GM19025 (cell line): ENCODE measurements at regions not wholly inside any gene's neighbourhood (a gene's known extent, or its start where the extent isn't known, plus 50 kb on each side); places are given as distances from the start of the nearest gene placed in this dataset.

Experiments used
- ATAC-seq: cut with Tn5 transposase; IDR thresholded peaks from one replicate; pipeline ENCODE4 v1.9.1; 2021; ENCODE audit warnings: mild to moderate bottlenecking, low read depth, moderate library complexity; ENCODE audit not compliant: unreplicated experiment

DNA sequence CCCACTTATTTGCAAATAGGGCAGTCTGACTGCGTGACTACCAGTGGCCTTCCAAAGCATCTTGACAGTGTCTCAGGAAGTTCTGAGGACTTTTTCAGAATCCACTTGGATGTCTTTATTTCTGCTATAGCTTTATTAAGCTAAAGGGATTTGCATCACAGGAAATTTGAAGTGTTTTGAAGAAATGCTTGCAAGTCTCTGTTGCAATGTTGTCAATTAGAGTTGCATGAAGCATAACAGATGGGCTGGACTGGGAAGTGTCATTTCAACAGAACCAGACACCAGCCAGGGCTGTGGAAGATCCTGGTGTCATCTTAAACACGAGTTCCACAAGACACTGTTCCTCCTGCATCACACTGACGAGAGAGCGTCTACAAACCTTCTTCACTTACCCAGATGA is 224.5 kb downstream of the EN1 start:
- ATAC-seq: no peak

DNA sequence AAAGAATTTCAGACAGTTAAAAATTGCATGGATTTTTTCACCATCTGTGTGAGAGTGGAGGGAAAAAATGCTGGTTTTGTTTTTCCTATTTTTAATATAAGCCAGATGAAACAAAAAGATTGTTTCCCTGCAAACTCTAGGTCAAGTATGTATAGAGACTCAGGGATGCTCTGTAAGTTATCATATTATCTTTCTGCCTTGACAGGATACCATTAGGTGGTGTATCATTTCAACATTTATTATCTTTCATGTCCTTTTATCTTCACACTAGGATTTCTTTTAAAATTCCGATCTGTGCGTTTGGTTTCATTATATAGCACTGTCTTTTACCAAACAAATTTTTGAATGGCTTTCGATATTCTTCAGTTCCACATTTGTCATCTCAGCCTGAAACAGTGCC is 225.3 kb downstream of the EN1 start:
- no peak for ATAC-seq

DNA sequence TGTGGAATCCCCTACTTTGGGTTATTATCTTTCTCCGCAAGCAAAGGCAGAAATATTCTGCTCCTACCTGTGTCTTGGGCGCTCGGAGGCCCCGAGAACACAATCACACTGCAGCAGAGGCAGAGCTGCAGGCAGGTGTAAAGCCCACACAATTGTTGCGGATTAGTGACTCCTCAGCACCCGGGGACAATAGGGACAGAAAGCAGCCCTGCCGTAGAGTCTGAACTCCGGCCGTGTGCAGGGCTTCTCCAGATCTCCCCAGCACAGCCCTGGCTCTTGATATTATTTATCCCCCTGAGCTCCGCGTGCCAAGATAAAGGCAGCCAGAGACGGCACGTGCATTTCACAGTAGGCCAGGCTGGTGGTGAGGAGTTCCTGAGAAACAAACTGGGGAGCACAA is 229.2 kb downstream of the EN1 start:
- ATAC-seq: no peak

DNA sequence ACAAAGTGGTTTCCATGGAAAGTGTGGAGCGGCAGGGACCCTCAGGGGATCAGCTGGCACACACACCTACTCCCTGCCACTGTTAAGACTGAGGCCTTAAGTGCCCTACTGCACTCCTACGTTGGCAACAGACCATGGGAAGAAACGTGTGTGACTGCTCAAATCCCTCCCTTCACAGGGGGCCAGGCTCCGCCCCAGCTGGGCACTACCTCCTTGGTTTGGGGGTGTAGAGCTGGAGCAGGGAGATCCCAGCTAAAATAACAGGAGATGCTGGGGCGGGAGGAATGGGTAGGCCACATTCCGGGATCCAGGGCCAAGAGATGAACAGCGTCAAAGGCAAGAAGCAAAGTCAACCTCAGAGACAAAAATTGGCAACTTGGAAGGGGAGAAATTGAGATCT is 231.0 kb downstream of the EN1 start:
- ATAC-seq: no peak

DNA sequence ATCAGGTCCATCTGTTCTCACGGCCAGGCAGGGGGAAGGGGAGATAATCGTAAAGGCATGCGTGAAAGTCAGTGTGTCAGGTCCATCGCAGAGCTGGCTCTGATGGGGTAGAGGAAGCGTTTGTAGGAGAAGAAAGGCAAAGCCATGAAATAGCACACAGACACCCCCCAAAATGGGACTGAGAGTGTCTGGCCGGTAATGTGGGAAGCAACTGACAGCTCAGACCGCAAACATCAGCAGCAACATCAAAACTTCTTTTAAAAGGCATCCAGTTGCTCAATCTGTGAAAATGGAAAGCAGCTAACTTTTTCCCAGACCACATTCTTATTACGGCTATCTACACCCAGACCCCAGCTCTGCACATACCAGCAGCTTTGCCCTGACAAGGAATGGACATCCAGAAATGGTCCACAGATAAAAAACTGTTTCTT is 232.6 kb downstream of the EN1 start:
- no peak for ATAC-seq

DNA sequence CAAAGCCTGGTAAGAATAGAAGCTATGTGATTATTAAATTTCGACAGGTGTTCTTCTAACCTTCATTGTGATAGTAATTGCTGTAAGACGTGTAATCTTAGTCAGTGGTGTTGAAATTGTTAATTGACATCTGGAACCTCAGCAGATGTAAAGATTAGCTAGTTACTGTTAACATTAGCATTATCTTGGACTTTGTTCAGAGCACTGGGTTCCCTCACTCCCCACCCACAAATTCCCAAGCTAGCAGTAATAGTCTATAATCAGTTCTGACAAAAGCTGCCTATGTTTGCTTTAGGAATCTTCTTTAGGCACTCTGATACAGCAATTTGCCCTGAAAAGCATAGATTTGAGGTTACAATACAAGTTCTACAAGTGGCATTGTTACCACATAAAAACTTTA is 233.7 kb downstream of the EN1 start:
- no peak for ATAC-seq

DNA sequence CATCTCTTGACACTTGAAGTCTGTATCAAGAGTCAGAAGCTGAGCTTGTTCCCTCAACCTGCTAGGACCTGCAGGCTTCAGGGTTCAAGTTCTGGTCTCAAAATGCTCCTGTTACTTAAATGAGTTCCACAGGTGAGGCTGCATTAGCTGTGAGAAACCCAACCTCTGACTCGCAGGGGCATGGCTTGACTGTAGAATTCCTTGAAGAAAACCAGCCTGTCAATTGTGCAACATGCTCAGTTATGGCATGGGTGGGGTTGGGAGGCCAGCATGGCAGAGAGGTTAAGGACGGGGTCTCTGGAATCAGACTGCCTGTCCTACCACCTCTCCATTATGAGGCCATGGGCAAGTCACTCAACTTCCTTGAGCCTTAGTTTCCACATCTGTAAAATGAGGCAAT is 235.8 kb downstream of the EN1 start:
- no peak for ATAC-seq

DNA sequence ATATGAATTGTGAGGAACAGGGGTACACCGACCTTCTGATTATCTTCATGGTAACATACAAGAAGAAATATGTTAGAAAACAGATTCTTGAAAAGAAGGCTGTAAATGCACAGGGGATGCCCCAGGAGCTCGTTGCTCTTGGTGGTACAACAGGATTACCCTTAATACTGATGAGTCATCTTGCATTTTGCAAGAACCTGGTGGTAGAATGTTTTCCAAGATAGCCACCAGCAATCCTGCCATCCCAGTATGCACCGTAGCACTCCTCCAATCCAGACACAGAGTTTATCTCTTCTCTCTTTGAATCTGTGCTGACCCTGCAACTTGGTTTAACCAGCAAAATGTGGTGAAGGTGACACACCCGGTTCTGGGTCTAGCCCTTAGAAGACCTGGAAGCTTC is 238.3 kb downstream of the EN1 start:
- no peak for ATAC-seq

DNA sequence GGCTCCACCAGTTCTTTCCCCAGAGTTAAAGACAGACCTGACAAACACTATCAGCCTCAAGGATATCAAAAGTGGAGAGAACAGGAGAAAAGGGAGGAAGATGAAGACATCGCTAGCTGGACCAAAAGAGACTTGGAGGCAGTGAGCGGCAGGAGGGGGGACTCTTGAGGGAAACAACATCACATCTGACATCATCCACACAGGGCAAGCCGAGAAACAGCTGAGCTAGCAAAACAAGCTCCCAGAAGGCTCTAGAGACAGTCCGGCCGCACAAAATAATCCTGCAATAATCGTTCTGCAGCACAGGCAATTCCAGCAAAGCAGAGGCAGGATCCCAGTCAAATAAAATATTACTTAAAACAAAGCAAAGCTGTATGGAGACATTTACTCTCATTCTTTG is 239.8 kb downstream of the EN1 start:
- no peak for ATAC-seq

DNA sequence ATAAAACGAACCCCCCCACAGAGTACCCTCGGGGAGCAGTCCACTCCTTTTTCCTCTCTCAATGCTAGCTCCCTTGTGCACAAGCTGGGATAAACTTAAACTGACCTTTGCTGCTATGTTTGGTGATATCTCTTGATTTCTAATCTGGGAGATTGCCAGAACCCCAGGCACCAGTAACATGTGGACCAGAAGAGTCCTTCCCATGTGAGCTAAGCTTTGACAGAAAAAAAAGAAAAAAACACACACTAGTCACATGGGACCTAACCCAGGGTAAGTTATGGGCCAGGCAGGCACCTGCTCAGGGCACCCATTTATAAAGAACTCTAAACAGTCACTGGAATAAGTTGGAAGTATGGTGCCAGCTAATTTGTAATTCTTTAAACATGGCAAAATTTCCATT is 242.6 kb downstream of the EN1 start:
- ATAC-seq: no peak

DNA sequence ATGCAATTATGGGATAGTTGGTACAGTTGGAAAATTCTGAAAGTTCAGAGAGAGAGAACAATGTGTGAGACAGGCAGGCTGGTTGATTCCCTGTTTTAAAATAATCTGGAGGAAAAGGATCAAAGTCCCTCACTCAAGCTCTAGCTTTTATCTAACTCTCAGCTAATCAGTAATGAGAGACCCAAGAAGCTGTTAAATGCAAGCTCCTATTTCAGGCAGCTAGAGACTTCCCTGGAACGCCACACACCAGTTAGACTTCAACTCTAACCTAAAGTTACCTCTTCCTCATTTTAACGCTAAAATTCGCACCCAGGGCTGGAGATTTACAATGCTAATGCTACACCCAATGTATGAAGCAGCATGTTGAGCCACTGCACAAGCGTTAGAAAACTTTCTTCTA is 243.1 kb downstream of the EN1 start:
- no peak for ATAC-seq

DNA sequence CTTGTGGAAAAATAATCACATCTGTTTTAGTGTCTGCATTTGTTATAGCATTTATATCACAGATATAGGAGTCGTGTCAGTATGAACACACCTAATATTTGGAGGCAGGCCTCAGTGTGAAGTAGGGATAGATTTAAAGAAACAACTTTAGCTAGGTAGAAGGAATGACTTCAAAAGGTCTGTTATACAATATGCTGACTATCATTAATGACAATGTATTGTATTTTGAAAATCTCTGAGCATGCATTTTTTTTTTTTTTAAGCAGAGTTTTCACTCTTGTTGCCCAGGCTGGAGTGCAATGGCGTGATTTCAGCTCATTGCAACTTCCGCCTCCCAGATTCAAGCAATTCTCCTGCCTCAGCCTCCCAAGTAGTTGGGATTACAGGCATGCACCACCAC is 248.3 kb downstream of the EN1 start:
- ATAC-seq: no peak

DNA sequence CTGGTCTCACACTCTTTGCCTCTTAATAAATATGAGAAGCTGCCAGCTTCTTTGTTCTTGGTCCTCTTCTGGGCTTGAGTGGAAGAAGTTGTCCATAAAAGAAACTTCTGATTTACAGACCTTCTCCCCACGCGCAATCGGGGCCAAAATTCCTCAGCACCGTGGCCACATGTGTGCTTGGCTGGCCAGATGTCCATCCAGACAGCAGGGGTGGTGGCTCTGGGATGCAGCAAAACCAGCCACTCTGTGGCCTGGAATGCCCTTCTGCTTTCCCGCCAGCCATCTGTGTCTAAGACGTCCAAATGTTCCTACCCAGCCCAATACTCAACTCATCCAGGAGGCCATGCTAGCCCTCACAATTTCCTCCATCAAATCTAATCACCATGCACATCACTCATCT is 250.8 kb downstream of the EN1 start:
- ATAC-seq: no peak

DNA sequence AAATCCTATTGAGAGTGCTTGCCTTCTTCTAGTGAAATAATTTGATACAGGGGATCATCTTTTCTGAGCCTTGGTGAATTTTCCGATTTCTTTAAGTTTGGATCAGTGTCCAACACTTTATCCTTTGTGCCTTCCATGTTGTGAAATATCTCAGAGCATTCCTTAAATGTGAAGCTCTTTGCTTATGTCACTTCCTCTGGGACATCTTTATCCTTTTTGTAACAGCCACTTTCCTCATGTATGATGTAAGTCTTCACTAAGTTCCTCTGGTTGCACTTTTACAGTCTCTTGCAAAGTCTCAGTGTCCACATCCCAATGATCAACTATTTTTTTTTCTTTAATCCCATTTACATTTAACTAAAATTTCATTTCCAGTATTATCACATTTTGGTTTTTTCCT is 254.2 kb downstream of the EN1 start:
- no peak for ATAC-seq

DNA sequence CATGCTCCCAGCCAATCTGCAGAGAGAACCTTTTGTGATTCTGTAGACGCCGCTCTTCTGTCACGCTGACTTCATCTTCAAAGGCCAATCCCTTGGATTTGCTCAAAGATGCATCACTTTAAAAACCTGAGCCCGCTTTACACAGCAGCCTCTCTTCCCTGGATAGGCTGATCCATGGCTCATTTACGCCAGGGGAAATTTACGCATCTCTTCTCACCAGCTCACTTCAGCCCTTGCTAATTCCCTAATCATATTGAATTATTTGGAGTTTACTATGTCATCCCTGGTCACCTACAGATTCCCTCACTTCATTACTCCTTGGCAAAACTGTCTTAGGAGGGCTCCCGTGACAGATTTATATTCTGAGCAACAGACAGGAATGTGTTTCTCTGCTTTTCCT is 256.2 kb downstream of the EN1 start:
- no peak for ATAC-seq

DNA sequence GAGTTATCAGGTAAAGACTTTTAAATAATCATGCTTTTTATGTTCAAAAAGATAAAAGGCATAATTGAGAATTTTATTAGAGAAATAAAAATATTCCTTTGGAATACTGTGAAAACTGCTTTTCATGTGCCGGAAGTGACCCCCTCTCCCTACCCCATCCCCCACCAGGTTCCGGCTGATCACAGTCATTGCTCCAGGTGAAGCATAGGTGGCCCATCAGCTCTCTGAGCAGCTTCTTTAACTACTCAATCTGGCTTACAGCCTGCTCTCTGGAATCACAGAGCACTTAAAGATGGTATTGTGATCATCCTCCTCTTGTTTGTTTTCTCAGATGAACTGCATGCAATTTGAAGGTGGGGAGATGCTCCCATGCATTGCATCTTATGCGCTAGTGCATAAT is 257.7 kb downstream of the EN1 start:
- ATAC-seq: no peak

DNA sequence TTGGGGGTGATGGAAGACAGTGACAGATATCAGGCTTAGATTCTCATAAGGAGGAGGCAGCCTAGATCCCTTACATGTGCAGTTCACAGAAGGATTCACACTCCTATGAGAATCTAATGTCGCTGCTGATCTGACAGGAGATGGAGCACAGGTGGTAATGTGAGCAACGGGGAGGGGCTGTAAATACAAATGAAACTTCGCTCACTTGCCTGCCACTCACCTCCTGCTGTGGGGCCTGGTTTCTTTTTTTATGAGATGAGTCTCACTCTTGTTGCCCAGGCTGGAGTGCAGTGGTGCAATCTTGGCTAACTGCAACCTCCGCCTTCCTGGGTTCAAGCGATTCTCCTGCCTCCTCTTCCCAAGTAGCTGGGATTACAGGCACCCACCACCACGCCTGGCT is 258.6 kb downstream of the EN1 start:
- no peak for ATAC-seq

DNA sequence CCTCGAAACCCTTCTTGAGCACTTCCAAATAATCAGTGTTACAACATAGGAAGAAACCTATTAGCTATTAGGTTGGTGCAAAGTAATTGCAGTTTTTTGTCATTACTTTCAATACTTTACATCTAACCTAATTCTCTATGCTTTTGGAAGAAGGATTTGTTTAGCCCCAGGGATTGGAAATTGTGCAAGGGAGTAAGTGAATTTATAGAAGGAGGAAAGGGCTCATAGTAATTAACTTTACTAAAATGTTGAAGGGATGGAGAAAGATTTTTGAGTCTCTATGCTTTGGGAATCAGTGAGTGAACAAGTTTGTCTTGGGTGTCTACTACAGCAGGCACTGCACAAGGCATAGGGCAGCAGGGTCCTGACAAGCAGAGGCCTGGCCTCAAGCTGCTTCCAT is 261.1 kb downstream of the EN1 start:
- no peak for ATAC-seq

DNA sequence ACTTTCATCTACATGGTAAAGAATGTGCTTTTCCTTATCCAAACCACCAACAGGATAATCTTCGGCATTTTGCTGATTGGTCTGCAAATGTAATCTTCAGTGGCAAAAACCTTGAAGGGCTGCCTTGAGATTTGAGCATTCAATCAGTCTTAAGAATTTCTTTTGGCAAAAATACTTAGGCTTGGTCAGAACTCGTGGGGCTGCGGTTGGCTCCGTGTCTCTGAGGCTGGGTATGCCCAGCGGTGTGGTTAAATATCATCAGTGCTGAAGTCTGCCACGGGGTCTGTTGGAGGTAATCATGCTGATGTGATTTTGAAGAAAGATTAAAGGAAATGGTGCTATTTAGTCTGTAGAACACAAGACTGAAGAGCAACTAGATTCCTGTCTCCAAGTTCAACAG is 262.6 kb downstream of the EN1 start:
- no peak for ATAC-seq

DNA sequence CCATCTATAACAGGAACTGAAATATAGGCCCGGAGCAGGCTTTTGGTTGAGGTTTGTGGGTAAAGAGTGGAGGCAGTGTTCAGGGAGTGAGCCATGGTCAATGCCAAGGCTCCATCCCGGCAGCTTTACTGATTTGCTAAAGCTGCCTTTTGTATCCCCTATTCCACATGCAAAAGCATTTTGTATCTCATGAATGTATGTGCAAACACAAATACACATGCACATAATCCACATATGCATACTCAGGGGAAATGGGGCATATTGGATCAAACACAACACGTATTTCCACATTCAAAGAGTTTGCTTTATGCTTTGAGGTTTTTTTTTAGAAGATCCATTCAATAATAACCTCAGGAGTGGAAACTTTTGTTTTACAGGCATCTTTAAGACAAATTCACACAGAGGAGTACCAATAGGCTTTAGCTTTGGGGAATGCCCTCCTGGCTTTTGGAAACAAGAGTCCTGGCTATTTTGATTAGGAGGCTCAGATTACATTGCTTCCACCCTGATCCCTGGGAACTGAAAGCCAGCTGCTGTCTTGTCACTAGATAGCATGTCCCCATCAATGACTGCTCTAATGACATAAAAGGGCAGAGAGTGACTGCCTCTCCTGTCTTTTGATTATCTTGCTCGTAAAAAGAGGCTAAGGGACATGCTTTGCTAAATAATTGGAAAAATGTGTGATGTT is 263.2 kb downstream of the EN1 start:
- no peak for ATAC-seq

DNA sequence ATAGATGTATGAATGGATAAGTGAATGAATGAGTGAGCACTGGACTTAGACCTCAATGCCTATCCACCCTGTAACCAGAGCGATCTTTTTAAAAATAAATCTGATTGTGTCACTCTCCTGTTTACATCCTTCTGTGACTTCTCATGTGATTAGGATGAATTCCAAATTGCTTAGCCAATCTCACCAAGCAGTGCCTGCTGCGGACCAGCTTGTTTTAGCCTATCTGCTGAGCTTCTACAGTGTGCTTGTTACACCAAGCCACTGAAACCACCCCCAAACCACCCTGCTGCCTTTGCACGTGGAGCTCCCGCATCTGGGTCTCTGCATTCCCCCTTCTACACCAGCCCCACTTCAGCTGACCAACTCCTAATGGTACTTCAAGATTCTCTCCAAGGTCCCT is 265.4 kb downstream of the EN1 start:
- ATAC-seq: no peak

DNA sequence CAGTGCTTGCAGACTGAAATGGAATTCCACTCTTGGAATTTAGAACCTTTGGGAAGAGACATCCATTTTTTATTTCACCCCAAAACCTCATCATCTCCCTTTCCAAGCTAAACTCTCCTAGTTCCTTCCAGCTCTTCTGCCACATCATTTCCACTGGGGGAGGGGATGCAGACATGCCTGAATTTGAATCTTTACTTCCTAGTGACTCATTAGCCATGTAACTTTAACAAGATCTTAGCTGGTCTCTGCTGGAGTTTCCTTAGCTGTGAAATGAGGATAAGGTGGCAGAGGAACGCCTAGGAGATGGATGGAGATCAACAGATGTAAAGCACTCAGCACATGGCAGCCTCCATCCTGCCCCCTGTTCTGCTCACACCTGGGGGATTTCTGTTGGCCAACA is 266.8 kb downstream of the EN1 start:
- no peak for ATAC-seq

DNA sequence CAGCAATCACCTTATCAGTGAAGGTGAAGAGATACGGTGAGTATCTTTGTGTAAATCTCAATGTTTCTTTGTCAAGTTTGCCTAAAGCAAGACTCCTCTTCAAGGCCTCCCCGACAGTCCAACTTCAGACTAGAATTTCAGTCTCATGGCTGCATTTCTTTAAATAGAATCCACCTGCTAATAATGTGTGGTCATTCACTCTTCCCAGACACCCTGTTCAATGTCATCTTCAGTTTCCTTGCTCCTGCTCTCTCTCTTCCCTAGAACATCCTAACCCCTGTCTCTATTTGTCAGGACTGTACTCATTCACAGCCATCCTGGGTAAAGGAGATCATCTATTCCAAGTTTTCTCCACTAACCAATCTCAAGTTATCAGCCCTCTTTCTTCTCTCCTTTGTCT is 267.3 kb downstream of the EN1 start:
- ATAC-seq: no peak
